GM19023 (cell line): ENCODE measurements at regions not wholly inside any gene's neighbourhood (a gene's known extent, or its start where the extent isn't known, plus 50 kb on each side); places are given as distances from the start of the nearest gene placed in this dataset.
"Not testable (repeated sequence)": the region's sequence is repeated elsewhere in the genome, so short reads cannot be mapped to it uniquely, and the experiment has no call there.

ENCODE experiments used
- ATAC-seq: cut with Tn5 transposase; IDR thresholded peaks from one replicate; pipeline ENCODE4 v1.9.1; 2021; ENCODE audit warnings: mild to moderate bottlenecking, moderate library complexity; ENCODE audit not compliant: unreplicated experiment

GRCh38 chr10:52477305-52477704 lies 163.2 kb downstream of the DKK1 start:
- no peak for ATAC-seq

DNA sequence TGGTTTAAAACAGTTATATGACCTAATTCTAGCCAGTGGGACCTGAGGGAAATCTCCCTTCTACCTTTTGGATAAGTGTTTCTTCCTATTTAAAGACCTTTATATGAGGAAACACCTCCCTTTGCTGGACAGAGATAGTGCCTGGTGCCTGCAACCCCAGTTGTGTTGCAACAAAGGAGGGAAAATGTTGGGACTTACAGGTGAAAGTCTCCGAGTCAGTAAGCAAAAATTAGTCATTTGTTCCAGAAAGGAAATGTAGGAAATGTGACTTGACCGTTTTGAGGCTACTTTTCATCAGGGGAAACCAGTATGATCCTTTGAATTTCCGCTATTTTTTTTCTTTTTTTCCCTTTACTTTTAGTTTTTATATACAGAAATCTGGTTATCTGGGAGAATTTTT lies 165.5 kb downstream of the DKK1 start:
- ATAC-seq = no peak

DNA sequence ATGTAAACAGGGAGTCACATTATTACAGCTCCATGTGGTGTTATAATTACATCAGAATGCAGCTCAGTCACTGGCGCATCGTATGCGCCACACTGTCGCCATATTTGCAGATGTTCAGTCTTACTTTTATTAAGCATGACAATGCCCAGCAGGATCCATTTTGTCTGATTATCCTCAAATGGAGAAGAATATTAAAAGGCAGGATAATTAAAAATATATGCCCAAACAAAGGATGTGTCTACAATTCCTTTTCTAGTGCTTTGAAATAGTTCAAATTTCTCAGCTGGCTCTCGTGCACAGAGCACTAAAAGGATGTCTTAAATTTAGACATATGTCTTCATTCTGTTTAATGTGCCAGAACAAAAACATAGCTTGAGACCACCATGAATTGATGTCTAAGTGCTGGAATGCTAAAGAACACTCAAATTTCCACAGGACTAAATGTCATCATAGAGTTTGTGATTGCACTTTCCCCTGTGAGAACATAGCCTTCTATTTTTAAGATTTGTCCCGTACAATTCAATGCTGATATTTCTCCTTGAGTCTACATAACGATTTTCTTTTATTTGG lies 168.0 kb downstream of the DKK1 start:
- no peak for ATAC-seq

DNA sequence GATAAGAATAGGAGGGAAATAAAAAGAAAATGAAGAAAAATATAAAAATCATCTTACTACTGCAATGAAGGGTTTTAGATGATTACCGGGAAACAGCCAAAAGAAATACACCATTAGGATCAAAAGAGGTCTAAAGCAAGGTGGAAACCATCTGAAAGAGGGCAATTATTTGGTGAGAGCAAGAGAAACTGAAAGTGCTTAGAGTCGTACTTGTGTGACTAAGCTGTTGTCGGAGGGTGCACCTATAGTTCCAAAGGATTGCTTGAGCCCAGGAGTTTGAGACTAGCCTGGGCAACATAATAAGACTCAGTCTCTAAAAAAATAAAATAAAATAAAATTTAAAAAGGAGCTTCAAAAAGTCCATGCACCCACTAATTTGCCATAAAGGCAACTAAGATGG lies 169.5 kb downstream of the DKK1 start:
- no peak for ATAC-seq

DNA sequence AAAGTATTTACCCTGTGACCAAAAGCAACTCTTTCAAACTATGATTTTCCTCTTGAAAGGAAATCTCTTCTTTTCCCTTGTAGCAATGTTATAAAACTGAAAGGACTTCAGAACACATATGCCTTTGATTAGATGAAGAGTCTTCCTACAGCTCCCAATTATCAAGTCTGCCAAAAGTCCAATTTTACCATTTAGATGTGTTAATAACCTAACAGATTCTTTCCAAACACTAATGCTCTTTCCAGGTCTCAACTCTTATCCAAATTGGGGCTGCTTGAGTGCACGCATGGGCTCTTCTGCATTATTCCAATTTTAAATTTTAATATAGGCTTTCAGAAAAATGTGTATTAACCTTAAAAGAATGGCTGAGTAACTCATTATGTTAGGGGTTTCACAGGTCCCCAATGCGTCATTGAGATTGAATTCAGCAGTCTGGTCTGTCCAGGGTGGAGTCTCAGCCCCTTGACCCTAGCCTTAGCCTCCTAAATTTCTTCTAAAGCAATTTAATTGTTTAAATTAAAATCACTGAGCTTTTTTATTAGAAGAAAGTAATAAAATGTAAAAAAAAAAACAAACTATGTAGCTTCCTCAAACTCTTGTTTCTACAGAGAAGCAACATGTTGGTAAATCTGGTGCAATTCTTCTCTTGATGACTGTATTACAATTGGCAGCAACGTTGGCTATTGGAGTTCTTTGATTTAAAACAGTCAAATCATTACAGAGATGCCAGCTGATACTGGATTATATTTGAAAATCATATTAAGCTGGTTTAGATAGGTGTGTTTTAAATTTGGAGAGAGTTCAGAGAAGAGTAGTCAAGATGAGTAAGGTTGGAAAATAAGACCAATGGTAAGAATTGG lies 170.4 kb downstream of the DKK1 start:
- ATAC-seq = no peak

DNA sequence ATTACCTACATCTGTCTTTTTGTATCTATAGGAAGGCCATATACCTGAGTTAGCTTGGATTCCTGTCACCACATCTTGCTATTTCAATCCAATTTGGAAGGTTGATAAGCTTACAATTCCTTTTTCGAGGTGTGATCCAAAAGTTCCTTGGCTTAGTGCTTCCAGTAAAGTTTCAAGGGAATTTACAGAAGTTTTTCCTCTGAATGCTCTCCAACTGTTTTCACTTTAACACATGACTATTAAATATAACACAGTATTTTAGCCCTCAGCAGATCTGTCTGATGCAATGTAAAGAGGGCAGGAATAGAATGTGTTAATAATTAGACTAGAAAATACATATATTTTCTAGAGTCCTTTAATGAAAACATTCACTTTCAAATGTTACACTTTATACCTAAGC lies 171.4 kb downstream of the DKK1 start:
- ATAC-seq = no peak

GRCh38 chr10:52486840-52487611 lies 172.9 kb downstream of the DKK1 start:
- no peak for ATAC-seq

DNA sequence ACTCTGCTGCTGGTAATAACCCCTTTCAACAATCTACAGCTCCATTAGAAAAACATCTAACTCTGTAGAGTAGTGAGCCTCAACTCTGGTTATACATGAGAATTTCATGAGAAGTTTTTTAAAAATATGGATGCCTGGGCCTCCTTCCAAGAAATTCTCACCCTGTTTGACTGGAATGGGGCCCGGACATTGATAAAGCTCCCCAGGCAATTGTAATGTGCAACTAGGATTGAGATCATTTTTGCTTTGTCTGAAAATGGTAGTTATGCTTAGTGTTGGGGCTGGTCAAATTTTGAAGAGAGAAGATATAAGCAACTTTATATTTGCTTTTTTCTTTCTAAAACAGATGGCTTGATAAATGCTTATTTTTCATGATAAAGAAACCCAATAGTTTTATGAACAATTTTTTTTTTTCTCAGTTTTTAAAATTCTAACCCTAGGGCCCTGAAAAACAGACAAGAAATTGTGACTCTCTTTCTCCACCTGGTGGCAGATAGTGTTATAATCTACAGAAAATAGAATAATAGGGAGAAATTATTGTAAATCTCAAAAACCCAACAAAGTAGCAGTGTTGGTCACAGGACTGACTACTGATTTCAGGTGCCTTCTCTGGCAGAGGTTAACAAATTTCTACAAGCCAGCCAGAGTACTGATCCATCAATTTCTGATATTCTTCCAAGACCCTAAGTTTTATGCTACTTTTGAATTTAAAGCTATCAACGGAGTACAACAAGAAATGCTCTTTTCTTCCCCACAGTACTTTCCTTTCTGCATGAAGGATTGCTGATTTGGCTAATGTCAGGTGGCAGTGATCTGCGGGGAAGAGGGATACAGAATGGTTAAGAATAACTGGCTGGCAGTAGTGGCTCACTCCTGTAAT lies 174.8 kb downstream of the DKK1 start:
- no peak for ATAC-seq

GRCh38 chr10:52491246-52491995 lies 177.3 kb downstream of the DKK1 start:
- ATAC-seq = no peak

DNA sequence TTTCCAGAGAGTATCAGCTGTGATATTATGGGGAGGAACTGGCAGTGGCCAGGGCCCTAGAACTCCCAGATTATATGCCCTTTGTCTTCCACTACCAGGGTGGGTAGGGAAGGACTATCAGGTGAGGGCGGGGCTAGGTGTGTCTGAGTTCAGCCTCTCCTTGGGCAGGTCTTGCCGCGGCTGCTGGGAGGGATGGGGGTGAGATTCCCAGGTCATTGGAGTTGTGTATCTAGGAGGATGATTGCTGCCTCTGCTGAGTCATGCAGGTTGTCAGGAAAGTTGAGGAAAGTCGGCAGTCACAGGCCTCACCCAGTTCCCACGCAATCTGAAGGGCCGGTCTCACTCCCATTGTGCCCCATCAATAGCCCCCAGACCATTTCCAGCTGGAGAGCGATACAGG lies 185.2 kb downstream of the DKK1 start:
- no peak for ATAC-seq

DNA sequence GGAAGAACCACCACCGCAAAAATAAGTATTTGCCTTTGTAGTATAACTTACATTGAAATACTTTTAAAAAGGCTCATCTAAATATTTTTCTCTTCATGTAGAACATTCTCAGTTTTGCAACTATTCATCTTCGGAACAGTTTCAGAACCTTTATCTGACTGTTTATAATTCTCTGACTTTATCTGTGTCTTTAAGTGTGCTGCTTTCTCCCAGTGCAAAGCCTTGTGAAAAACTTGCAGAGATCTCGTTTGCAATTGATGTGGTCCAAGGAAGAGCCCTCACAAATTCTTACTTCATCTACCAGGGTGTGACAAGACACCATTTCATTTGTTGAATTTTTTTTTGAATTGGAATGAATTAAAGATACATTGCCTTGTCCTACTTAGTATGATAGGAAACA lies 186.4 kb downstream of the DKK1 start:
- ATAC-seq = no peak

GRCh38 chr10:52502237-52502636 lies 188.2 kb downstream of the DKK1 start:
- no peak for ATAC-seq

GRCh38 chr10:52505341-52505740 lies 191.3 kb downstream of the DKK1 start:
- not testable (repeated sequence) for ATAC-seq

DNA sequence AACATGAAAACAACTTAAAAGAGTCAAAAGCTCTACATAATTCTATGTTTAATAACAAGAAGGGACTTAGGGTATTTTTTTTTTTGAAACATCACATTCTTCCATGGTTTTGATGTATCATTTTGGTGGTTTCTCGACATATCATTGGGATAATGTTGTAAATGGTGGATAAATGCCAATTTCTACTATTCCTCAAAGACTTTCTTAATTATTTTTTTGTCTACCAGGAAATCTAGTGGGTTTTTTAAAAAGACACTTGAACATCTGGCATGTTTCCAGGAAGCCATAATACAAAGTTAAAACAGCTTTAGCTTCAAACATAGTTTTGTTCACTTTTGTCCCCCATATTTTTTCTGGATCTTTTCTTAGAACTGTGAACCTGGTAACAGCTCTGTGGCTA lies 200.4 kb downstream of the DKK1 start:
- no peak for ATAC-seq

- no peak for ATAC-seq
Measured at GRCh38 chr10:52517012-52517411, 202.9 kb downstream of the DKK1 start.

DNA sequence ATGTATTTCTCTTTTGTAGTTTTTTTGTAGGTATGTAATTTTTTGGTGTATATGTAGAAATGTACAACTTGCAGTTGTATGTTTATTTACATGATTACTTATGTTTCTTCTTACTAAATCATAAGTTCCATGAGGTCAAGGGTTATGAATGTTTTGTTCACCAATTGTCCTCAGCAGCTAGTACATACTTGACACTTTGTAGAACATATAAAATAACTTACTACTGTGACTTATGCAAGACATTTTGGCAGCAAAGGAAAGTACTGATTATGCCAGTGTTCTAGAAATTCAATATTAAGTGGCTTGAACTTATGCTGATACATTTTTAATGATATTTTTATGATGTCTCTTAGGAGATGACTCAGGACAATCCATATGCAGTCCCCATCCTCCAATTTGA lies 209.6 kb downstream of the DKK1 start:
- no peak for ATAC-seq

DNA sequence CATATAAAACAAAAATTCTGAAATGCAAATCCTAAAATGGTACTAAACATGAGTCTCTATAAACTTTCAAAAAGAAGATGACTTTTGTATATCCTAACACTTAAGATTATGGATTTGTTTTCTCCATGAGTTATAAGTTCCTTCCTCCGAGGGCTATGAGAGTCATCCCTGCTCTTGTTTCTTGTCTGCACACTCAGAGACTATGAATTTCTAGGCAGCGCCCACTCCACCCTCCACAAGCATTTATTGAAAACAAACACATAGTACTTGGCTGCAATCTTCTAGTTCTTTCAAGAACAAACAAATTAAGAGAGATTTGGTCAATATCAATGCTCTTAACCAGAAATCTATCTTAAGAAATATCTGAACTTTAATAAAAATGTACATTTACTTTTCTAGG lies 211.7 kb downstream of the DKK1 start:
- ATAC-seq = no peak

DNA sequence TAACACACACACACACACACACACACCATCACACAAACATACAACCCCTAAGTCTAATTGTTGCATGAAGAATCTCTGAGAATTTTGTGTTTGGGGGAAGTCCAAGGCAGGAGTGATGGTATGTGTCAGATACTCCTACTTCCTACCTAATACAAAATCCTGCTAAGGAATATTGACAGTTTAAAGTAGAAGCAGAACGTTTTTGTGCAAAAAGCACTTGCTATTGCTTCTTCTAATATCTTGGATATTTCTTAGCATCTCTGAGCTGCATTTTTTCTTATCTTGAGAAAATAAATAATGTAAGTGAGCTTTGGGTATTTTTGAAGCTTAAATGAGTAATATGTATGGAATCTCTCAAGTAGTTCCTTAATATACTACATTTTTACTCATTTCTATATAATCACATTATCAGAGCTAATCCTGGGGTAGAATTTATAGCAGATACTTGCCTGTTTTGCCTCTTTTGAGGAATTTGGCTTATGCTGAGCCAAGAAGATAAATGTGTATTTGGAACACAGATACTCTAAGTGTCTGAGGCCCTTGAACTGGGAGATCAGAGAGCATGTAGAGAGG lies 212.3 kb downstream of the DKK1 start:
- no peak for ATAC-seq

- no peak for ATAC-seq
Measured at GRCh38 chr10:52532650-52533290, 218.7 kb downstream of the DKK1 start.
